ENCODE measurements at regions not wholly inside any gene's neighbourhood (a gene's known extent, or its start where the extent isn't known, plus 50 kb on each side); places are given as distances from the start of the nearest gene placed in this dataset.
A peak's percentile ranks its signal among the peaks of the same experiment; 100 is the strongest.

DNA sequence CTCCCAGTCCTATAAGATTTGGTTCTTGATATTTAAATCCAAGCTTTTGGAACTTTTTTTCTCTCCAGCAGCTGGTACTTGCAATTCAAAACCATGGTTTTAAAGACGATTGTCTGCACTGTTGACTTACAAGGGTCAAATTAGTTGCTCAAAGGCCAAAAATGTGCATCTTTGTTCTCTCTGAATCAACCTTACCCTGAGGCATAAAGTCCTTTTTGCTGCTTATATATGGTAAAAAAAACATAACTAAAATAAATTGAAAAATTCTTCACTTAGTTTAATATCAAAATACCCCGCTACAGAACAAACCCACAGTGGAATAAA, 592.7 kb downstream of the XIRP2 start:
- FAIRE-seq = no peak
- TF ChIP-seq POLR2A (IDR thresholded peaks at IDR 0.05; ENCODE audit: low read depth, low read length) = no peak
- no peak for DNase-seq (ENCODE audit: insufficient read length, low spot score)

DNA sequence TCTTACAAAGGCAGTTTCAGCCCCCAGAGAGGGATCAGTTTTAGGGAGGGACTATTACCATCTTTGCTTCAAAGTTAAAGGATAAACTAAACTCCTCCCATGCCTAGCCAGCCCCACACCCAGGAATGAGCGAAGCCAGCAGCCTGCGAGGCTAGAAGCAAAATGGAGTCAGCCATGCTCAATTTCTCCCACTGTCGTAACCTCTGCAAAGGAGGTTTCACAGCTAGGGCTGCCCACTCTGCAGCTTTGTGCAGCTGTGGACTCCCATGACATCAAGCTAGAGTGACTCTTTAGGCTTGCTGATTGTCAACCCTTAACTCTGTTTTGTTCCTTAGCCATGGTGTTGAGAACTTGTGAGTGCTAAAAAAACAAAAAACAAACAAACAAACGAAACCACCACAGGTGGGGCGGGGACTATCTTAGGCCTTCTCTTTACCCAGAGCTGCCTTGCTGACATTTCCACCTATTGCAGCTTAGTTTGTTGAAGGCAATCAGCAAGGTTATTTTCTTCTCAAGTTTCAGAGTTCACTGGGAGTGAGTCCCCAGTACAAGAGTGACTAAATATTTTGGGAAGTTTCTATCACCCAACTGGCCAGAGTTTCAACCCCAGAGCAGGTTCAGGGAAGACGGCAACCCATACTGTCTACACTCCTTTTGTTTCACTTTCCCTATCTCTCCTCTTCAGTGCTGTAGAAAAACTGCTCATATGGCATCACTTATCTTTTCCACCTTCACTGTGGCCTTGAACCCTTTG, 592.1 kb downstream of the XIRP2 start:
- DNase-seq (ENCODE audit: insufficient read length, low spot score) (peak; percentile 8), FAIRE-seq (peak; percentile 50)
- no peak for TF ChIP-seq POLR2A (IDR thresholded peaks at IDR 0.05; ENCODE audit: low read depth, low read length)

DNA sequence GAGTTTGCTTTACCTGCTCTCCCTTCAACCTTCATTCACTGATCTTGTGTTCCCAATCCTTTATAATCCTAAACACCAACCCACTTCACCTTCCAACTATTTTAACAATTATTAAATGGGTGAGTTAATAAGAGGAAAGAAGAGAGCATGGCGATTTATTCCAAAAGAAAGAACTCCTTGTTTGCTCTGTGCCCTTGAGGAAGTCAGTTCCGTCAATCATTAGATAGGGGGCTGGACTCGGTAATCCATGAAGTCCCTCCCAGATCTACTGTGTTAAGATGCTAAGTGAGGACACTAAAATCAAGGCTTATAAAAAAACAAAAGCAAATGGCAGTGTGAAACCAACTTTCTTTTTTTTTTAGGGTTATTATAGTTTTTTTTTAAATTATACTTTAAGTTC, 589.9 kb downstream of the XIRP2 start:
- FAIRE-seq (no peak), DNase-seq (ENCODE audit: insufficient read length, low spot score) (no peak)
- TF ChIP-seq POLR2A (IDR thresholded peaks at IDR 0.05; ENCODE audit: low read depth, low read length) = no peak

DNA sequence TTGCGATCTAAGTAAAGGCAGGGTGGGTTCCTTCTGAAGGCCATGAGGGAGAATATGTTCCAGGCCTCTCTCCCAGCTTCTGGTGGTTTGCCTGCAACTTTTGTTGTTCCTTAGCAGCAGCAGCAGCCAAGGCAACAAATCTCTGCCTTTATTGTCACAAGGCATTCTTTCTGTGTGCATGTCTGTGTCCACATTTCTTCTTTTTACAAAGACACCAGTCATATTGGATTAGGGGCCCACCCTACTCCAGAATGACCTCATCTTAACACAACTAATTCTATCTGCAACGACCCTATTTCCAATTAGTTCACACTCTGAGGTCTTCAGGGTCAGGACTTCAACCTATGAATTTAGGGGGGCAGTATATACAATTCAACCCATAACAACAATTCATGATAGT, 587.5 kb downstream of the XIRP2 start:
- no peak for DNase-seq (ENCODE audit: insufficient read length, low spot score)
- no peak for TF ChIP-seq POLR2A (IDR thresholded peaks at IDR 0.05; ENCODE audit: low read depth, low read length)
- FAIRE-seq = no peak

DNA sequence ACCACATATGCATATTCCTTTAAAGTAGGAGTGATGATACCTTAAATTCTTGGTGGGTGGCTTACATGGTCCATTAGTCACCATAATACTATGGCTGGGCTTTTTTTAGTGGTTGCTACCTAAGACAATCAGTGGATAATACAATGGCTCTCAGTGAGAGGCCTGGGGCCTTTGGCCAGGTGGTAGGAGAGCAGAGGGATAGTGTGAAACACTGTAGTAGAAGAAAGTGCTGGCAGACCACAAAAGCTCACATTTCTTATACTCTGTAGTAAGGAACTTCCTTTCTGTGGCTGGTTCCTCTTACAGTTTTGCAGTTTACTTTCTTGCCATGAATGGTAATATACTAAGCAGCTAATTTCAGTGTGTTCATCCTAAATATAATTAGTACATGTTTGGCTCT, 583.5 kb downstream of the XIRP2 start:
- FAIRE-seq (no peak), DNase-seq (ENCODE audit: insufficient read length, low spot score) (no peak)
- TF ChIP-seq POLR2A (IDR thresholded peaks at IDR 0.05; ENCODE audit: low read depth, low read length) = no peak

DNA sequence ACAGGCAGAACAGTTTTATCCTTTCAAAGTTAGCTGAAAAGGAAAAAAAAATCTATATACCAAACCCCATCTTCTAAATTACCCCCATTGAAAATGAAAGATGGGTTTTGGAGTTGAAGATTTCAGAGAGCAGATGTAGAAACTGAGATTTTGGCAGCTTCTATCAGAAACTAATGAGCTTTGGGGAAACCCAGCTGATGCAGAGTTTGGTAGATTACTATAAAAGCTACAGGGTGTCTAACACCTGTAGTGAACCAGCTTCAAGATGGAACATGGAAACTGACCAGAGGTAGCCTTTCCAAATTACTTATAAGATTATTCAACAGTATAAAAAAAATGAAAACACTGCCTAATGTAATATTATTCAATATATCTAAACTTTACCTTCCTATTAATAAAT, 583.1 kb downstream of the XIRP2 start:
- TF ChIP-seq POLR2A (IDR thresholded peaks at IDR 0.05; ENCODE audit: low read depth, low read length) = no peak
- no peak for DNase-seq (ENCODE audit: insufficient read length, low spot score)
- no peak for FAIRE-seq

DNA sequence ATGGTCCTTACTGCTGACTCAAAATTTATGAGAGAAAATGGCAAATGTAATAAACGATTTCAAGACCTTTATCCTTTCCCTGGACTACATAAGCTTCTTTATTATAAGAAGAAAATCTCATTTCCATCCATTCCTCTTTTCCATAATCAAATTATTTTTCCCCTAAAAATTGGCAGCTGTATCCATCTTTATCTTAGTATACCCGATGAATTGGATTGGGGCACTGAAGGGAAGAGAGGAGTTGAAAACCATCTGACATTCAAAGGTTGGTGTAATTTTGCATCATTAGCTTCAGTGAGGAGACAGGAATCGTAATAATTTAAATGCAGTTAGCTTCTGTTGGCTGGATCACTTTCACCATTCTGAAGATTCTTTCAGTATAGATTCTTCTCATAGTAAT, 574.1 kb downstream of the XIRP2 start:
- TF ChIP-seq POLR2A (IDR thresholded peaks at IDR 0.05; ENCODE audit: low read depth, low read length) = no peak
- DNase-seq (ENCODE audit: insufficient read length, low spot score) (no peak), FAIRE-seq (no peak)

DNA sequence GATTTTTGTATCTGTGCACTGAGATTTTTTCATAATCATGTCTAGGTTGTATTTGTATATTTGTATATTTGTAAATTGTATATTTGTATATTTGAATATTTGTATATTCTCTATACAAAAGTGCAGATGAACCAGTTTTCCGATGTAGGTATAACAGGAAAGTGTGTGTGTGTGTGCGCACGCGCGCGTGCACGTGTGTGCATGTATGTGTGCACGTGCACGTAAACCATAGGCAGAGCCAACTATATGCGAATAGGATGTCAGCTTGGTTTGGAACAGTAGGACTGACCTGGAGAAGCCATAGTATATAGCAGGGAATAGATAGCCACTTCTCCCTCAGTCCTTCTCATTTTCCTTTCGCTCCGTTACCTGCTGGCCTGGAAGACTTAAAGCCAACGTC, 565.8 kb downstream of the XIRP2 start:
- DNase-seq (ENCODE audit: insufficient read length, low spot score) (no peak), FAIRE-seq (no peak)
- TF ChIP-seq POLR2A (IDR thresholded peaks at IDR 0.05; ENCODE audit: low read depth, low read length) = no peak

DNA sequence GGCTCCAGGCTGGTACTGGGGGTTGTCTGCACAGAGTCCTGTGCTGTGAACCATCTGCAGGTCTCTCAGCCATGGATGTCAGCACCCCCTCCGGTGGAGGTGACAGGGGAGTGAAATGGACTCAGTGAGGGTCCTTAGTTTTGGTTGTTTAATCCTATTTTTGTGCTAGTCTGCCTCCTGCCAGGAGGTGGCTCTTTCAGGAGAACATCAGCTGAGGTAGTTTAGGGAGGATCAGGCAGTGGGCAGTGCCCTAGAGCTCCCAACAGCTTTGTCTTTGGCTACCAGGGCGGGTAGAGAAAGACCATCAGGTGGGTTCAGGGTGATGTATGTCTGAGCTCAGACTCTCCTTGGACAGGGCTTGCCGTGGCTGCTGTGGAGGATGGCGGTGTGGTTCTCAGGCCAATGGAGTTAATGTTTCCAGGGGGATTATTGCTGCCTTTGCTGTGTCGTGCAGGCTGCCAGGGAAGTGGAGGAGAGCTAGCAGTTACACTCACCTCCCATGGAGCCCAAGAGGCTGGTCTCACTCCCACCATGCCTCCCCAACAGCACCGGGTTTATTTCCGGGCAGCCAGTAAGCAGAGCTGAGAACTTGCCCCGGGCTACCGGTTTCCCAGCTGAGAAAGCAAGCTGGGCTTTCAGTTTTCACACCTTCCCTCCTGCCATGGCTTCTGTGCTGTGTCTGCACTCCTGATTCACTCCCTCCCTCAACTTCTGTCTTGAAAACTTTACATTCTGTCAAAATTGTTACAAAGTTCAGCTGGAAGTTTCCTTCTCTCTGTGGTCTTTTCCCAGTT, 563.4 kb downstream of the XIRP2 start:
- no peak for FAIRE-seq
- no peak for TF ChIP-seq POLR2A (IDR thresholded peaks at IDR 0.05; ENCODE audit: low read depth, low read length)
- no peak for DNase-seq (ENCODE audit: insufficient read length, low spot score)

DNA sequence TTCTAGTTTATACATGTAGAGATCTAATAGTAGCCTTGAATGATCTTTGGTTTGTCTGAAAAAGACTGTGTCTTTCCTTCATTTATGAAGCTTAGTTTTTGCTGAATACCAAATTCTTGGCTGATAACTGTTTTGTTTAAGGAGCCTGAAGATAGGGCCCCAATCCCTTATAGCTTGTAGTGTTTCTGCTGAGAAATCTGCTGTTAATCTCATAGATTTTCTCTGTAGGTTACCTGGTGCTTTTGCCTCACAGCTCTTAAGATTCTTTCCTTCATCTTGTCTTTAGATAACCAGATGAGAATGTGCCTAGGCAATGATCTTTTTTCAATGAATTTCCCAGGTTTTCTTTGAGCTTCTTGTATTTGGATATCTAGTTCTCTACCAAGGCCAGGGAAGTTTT, 562.1 kb downstream of the XIRP2 start:
- no peak for DNase-seq (ENCODE audit: insufficient read length, low spot score)
- TF ChIP-seq POLR2A (IDR thresholded peaks at IDR 0.05; ENCODE audit: low read depth, low read length) = no peak
- FAIRE-seq = no peak

DNA sequence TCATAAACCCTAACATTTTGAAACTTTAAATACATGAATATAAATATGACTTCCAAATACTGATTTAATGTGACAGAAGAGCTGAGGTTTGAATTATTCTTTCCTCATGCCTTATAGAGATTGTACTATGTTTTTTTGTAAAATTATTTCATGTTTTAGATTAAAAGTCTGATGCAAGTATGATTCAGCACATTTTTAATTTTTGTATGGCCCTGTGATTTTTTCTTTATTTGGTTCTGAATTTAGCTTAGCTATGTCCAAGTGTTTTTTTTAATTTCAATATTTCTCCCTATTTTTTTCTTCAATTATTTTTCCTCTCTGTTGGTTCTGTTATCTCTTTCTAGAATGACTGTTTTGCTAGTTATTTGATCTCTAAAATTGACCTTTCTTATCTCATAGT, 552.1 kb downstream of the XIRP2 start:
- FAIRE-seq (no peak), DNase-seq (ENCODE audit: insufficient read length, low spot score) (no peak)
- no peak for TF ChIP-seq POLR2A (IDR thresholded peaks at IDR 0.05; ENCODE audit: low read depth, low read length)

DNA sequence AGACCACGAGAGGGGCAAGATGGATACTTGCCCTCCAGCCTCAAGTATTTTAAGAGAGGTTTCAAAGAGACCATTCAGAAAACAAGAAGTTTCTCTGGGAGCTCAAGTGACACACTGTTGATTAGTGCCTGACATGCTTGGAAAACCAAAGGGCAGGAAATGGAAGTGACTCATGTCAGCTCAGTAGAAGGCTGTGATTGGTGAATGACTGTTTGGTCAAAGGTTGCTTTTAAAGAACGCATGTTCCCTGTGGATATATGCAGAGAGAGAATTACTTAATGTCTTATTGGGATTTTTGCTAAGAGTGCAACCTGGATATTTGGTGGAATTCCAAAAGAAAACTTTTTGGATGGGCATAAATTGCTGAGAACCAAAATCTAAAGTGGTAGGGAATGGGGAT, 549.9 kb downstream of the XIRP2 start:
- FAIRE-seq (peak; percentile 92), DNase-seq (ENCODE audit: insufficient read length, low spot score) (peak; percentile 19)
- no peak for TF ChIP-seq POLR2A (IDR thresholded peaks at IDR 0.05; ENCODE audit: low read depth, low read length)

DNA sequence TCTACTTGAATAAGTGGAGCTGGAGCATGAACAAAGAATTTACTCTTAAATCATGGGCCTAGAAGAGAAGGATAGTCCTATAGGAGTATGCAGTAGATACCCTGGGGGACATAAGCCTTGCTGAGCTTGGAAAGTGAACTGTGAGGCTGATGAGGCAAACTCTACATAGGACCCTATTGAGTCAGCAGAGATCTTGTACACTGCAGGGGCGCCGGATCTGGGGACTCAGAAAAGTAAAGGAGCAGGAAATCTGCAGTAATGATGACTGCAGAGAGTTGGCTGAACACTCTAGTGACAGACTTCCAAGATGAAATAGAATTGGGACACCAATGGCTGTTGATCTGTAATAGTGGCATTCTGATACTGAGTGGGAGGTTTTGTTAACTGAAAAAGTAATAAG, 543.7 kb downstream of the XIRP2 start:
- FAIRE-seq (no peak), DNase-seq (ENCODE audit: insufficient read length, low spot score) (no peak)
- TF ChIP-seq POLR2A (IDR thresholded peaks at IDR 0.05; ENCODE audit: low read depth, low read length) = no peak

DNA sequence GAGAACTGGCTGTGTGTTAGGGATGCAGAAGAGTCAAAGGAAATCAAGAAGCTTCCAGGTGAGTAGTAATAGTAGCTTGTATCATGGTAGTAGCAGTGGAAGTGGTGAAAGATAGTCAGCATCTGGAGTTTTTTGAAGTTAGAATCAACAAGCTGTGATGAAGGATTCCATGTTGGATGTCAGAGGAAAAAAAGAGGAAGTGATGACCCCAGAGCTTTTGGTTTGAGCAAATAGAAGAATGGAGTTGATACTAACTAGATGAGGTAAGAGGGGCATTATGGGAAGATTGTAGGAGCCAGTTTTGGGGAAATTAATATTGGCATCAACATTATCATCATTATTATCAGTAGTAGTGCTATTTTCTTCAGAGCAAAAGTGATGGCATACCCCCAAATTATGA, 542.2 kb downstream of the XIRP2 start:
- TF ChIP-seq POLR2A (IDR thresholded peaks at IDR 0.05; ENCODE audit: low read depth, low read length) = no peak
- FAIRE-seq (no peak), DNase-seq (ENCODE audit: insufficient read length, low spot score) (no peak)

Data from H54 (cell line).